ENCODE measurements at regions not wholly inside any gene's neighbourhood (a gene's known extent, or its start where the extent isn't known, plus 50 kb on each side); places are given as distances from the start of the nearest gene placed in this dataset.

DNA sequence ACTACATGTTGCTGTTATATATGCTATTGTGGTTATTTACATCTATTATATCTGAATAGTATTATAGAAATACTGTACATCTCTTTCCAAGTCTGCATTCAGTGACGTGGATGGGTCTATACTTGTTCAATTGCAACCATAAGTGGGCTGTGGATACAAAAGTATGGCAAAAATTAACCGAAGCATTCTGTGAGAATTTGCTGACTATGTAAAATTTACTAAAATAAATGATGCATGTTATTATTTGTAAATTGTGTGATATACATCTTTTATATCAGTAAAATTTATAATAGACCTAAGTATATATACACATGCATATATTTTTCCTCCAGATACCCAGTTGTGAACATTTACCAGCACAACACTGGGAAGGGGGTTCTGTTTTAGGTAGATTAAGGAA lies 215.1 kb downstream of the NECTIN3 start:
- TF ChIP-seq CTCF (conservative IDR thresholded peaks at IDR 0.05): no peak
- TF ChIP-seq ZFX (IDR thresholded peaks at IDR 0.05): no peak
